SU-DHL-6 (cell line): ENCODE measurements at regions not wholly inside any gene's neighbourhood (a gene's known extent, or its start where the extent isn't known, plus 50 kb on each side); places are given as distances from the start of the nearest gene placed in this dataset.

Source experiments
- H2AFZ ChIP-seq: fragments of 200-600 bp; sonication (generic); 2 replicates; pipeline ENCODE4 v1.6.1; 2014; ENCODE audit warnings: low read depth, mild to moderate bottlenecking, moderate library complexity, mixed read lengths, antibody characterized with exemption, low read length; ENCODE audit not compliant: severe bottlenecking
- H3F3A ChIP-seq: fragments of 200-600 bp; shearing (Covaris generic); 2 replicates; pipeline ENCODE4 v1.6.0; 2016; ENCODE audit warnings: antibody characterized with exemption, mild to moderate bottlenecking; ENCODE audit not compliant: insufficient read depth
- H3K27ac ChIP-seq: fragments of 200-600 bp; sonication (generic); 2 replicates; pipeline ENCODE4 v1.5.1; 2016; ENCODE audit warnings: low read depth, mild to moderate bottlenecking, low read length, moderate library complexity, mixed read lengths
- H3K27me3 ChIP-seq: fragments of 200-600 bp; sonication (generic), shearing (Covaris generic); 2 replicates; pipeline ENCODE4 v1.6.0; 2014; ENCODE audit warnings: mild to moderate bottlenecking, low read length
- H3K36me3 ChIP-seq: fragments of 200-600 bp; sonication (generic); 2 replicates; pipeline ENCODE4 v1.6.1; 2014; ENCODE audit warnings: mild to moderate bottlenecking, low read length, mixed read lengths
- H3K4me2 ChIP-seq: fragments of 300-600, 200-600 bp; shearing (Covaris generic), sonication (generic); 2 replicates; pipeline ENCODE4 v1.6.0; 2014; ENCODE audit warnings: low read length, low read depth, mild to moderate bottlenecking; ENCODE audit not compliant: poor library complexity, severe bottlenecking
- H3K4me3 ChIP-seq: fragments of 200-600 bp; sonication (generic); 2 replicates; pipeline ENCODE4 v1.5.1; 2014; ENCODE audit warnings: antibody characterized with exemption, low read length, mild to moderate bottlenecking, mixed read lengths; ENCODE audit not compliant: insufficient read depth, poor library complexity, severe bottlenecking
- H3K79me2 ChIP-seq: fragments of 200-600 bp; sonication (generic); 2 replicates; pipeline ENCODE4 v1.6.1; 2014; ENCODE audit warnings: mild to moderate bottlenecking, low read length, moderate library complexity; ENCODE audit not compliant: insufficient read depth
- H3K9ac ChIP-seq: fragments of 200-600 bp; sonication (generic); 2 replicates; pipeline ENCODE4 v1.7.0; 2014; ENCODE audit warnings: mild to moderate bottlenecking, low read length
- H3K9me2 ChIP-seq: fragments of 200-600 bp; sonication (generic); replicated peaks from 2 replicates; pipeline ENCODE4 v1.6.1; 2014; ENCODE audit warnings: low read length; ENCODE audit not compliant: insufficient read depth
- H3K9me3 ChIP-seq: fragments of 200-600 bp; sonication (generic); 2 replicates; pipeline ENCODE4 v1.6.1; 2014; ENCODE audit warnings: low read length, mixed read lengths; ENCODE audit not compliant: insufficient read depth
- H4K20me1 ChIP-seq: fragments of 200-600 bp; sonication (generic); 2 replicates; pipeline ENCODE4 v1.6.1; 2014; ENCODE audit warnings: low read depth, mild to moderate bottlenecking, antibody characterized with exemption, low read length, moderate library complexity, mixed read lengths
- EZH2phosphoT487 ChIP-seq: fragments of 200-600 bp; sonication (generic), shearing (Covaris generic); conservative IDR thresholded peaks from 2 replicates; pipeline ENCODE4 v1.6.1; 2018; ENCODE audit warnings: mild to moderate bottlenecking, antibody characterized with exemption, low read length, moderate library complexity, mixed read lengths
- TF ChIP-seq, protein P1 (sequence below): fragments of 200-600 bp; sonication (generic); IDR thresholded peaks from one replicate; pipeline ENCODE4 v1.5.1; 2017; ENCODE audit warnings: antibody characterized with exemption, mild to moderate bottlenecking, low read length, moderate library complexity; ENCODE audit not compliant: insufficient read depth, poor library complexity, severe bottlenecking

DNA sequence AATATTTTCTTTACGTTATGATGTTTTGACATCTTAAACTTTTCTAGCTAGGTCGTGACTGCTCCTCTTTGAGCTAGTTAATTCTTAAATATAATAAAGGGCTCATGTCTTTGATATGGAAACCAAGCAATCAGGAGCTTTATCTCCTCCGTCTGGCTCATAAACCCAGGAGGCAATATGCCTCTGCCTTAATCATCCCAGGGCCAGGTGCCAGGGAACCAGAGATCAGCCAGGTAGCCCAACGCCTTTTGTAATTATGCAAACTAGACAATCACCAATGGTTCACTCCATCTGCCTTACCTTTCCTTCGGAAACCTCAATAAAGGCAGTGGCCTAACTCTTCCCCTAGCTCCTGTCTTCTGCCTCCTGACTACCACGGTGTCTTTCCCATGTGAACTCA, 213.7 kb downstream of the KCNJ3 start:
- TF ChIP-seq, protein P1, sequence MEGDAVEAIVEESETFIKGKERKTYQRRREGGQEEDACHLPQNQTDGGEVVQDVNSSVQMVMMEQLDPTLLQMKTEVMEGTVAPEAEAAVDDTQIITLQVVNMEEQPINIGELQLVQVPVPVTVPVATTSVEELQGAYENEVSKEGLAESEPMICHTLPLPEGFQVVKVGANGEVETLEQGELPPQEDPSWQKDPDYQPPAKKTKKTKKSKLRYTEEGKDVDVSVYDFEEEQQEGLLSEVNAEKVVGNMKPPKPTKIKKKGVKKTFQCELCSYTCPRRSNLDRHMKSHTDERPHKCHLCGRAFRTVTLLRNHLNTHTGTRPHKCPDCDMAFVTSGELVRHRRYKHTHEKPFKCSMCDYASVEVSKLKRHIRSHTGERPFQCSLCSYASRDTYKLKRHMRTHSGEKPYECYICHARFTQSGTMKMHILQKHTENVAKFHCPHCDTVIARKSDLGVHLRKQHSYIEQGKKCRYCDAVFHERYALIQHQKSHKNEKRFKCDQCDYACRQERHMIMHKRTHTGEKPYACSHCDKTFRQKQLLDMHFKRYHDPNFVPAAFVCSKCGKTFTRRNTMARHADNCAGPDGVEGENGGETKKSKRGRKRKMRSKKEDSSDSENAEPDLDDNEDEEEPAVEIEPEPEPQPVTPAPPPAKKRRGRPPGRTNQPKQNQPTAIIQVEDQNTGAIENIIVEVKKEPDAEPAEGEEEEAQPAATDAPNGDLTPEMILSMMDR: no peak
- no peak for TF ChIP-seq EZH2phosphoT487

DNA sequence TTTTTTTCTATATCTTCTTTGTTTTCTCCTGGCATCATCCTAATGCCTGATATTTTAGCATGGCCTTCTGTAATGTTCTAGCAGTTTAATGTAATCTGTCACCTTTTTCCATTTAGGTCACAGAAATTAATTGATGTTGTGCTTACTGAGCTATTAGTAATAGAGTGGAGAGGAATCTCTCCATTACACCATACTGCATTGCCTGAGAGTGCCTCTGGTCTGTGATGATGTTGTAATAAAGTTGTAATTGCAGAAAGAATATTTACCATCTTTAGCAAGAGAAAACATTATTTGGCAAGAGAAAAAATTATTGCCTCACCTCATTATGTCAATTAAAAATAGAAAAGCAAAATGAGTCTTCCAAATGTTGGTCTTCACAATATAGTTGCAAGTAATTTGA, 213.2 kb downstream of the KCNJ3 start:
- Histone ChIP-seq H3K79me2 (no peaks in the 10 kb centered on the region), H3K36me3 (no peaks in the 10 kb centered on the region), H3F3A (no peaks in the 10 kb centered on the region), H3K9me3 (no peaks in the 10 kb centered on the region), H3K4me3 (no peak overlapping the region), H2AFZ (no peak overlapping the region), H3K27ac (no peak overlapping the region), H3K9me2 (no peaks in the 10 kb centered on the region), H4K20me1 (no peaks in the 10 kb centered on the region), H3K4me2 (no peak overlapping the region), H3K27me3 (no peaks in the 10 kb centered on the region), H3K9ac (no peak overlapping the region)
- TF ChIP-seq EZH2phosphoT487: no peak
- TF ChIP-seq, protein P1: no peak

More for the DNA sequence above, 213.7 kb downstream of the KCNJ3 start:
- Histone ChIP-seq H3K9ac (no peak overlapping the region), H4K20me1 (no peaks in the 10 kb centered on the region), H3K4me2 (no peak overlapping the region), H3K9me2 (no peaks in the 10 kb centered on the region), H3K4me3 (no peak overlapping the region), H3K36me3 (no peaks in the 10 kb centered on the region), H3K79me2 (no peaks in the 10 kb centered on the region), H3K27me3 (no peaks in the 10 kb centered on the region), H3F3A (no peaks in the 10 kb centered on the region), H3K27ac (no peak overlapping the region), H3K9me3 (no peaks in the 10 kb centered on the region), H2AFZ (no peak overlapping the region)

DNA sequence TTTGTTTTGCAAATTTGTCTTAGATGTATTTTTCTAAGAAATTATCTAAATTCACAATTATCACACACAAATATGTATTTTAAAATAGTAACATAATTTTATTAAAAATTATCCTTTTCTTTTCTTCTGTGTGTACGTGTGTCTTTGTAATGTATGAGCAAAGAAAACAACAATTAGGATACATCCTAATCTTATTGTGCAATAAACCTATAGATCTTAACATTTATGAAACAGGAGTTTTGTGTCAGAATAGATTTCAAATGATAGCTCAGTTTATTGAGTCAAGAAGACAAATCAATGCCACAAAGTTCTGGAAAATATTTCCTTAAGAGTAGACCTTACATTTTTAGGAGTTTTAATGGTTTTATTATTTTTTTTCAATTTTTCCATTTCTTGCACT, 212.2 kb downstream of the KCNJ3 start:
- Histone ChIP-seq H3K36me3 (no peaks in the 10 kb centered on the region), H3K27me3 (no peaks in the 10 kb centered on the region), H3K79me2 (no peaks in the 10 kb centered on the region), H3K9me2 (no peaks in the 10 kb centered on the region), H3K4me2 (no peak overlapping the region), H3K27ac (no peak overlapping the region), H3K4me3 (no peak overlapping the region), H2AFZ (no peak overlapping the region), H4K20me1 (no peaks in the 10 kb centered on the region), H3K9me3 (no peaks in the 10 kb centered on the region), H3K9ac (no peak overlapping the region), H3F3A (no peaks in the 10 kb centered on the region)
- TF ChIP-seq, protein P1: no peak
- TF ChIP-seq EZH2phosphoT487: no peak

DNA sequence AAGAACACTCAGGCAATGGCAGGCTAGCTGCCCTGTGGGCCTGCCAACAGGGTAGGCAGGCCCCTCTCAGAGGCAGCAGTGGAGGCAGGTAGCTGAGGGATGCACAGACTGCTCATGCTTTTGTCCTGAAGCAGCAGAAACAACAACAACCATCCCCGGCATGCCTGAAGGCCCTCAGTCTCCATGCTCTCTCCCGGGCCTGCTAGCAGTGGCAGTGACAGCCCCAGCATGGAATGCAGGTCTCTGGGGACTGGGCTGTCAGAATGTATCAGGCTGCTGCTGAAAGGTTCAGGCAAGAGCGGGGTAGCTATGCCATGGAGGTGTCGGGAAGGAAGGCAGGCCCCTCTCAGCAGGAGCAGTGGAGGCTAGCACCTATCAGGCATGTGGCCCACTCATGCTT, 209.8 kb downstream of the KCNJ3 start:
- H3K4me3 ChIP-seq: no peak overlapping the region
- no peak overlapping the region for H3K27ac ChIP-seq
- H3K79me2 ChIP-seq: no peaks in the 10 kb centered on the region
- no peaks in the 10 kb centered on the region for H3K9me2 ChIP-seq
- no peaks in the 10 kb centered on the region for H3K27me3 ChIP-seq
- no peaks in the 10 kb centered on the region; the same call in 1 of the 2 replicates for H3K9me3 ChIP-seq
- no peaks in the 10 kb centered on the region for H3F3A ChIP-seq
- TF ChIP-seq, protein P1: no peak
- no peak for TF ChIP-seq EZH2phosphoT487
- H3K36me3 ChIP-seq: no peaks in the 10 kb centered on the region
- no peak overlapping the region for H3K9ac ChIP-seq
- H4K20me1 ChIP-seq: no peaks in the 10 kb centered on the region
- no peak overlapping the region for H3K4me2 ChIP-seq
- no peak overlapping the region for H2AFZ ChIP-seq
